ENCODE measurements at regions not wholly inside any gene's neighbourhood (a gene's known extent, or its start where the extent isn't known, plus 50 kb on each side); places are given as distances from the start of the nearest gene placed in this dataset.
"Not testable (repeated sequence)": the region's sequence is repeated elsewhere in the genome, so short reads cannot be mapped to it uniquely, and the experiment has no call there.

DNA sequence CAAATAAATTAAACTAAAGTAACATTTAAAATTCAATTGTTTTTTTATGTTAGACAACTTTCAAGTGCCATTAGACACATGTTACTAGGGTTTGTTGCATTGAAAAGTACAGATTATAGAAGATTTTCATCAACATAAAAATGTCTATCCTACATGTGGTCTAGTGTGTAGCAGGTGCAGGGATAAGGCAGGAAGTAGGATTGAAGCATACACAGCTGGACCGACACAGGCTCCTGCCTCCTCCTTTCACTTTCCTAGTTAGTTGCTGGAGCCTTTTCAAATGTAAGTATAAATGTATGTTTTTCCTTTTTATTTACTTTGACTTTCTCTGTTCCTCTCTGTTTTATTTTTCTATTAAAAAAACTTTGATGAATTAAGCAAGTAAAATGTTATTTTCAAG lies 246.9 kb upstream of the LUZP2 start:
- DNase-seq (ENCODE audit: insufficient read length, low spot score) = no peak
- TF ChIP-seq, protein P1, sequence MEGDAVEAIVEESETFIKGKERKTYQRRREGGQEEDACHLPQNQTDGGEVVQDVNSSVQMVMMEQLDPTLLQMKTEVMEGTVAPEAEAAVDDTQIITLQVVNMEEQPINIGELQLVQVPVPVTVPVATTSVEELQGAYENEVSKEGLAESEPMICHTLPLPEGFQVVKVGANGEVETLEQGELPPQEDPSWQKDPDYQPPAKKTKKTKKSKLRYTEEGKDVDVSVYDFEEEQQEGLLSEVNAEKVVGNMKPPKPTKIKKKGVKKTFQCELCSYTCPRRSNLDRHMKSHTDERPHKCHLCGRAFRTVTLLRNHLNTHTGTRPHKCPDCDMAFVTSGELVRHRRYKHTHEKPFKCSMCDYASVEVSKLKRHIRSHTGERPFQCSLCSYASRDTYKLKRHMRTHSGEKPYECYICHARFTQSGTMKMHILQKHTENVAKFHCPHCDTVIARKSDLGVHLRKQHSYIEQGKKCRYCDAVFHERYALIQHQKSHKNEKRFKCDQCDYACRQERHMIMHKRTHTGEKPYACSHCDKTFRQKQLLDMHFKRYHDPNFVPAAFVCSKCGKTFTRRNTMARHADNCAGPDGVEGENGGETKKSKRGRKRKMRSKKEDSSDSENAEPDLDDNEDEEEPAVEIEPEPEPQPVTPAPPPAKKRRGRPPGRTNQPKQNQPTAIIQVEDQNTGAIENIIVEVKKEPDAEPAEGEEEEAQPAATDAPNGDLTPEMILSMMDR (IDR thresholded peaks at IDR 0.05; ENCODE audit: insufficient read depth, missing control alignments) = no peak
- FAIRE-seq = no peak

DNA sequence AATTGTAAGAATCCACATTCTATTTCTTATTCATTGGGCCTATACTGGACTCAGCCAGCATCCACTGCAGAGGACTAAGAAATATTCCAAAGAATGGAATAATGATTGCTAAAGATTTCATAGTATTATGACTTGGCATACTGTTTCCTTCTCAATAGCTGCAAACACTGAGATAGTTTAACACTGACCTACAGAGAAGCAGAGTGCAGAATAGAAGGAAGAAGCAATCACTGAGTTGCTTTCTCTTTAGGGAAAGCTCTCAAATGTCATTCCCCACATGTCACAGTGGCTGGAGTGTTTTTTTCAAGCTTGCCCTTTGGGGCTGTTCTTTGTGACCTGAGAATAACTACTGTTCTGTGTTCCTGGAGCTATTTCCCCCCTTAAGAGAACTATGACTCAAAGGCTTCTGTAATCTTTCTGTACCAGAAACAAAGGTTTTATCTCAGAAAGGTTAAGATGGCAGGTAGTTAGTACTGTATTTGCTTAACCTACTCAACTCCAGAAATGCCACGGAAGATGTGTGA lies 243.6 kb upstream of the LUZP2 start:
- FAIRE-seq = no peak
- TF ChIP-seq, protein P1 (IDR thresholded peaks at IDR 0.05; ENCODE audit: insufficient read depth, missing control alignments) = no peak
- DNase-seq (ENCODE audit: insufficient read length, low spot score) = no peak

DNA sequence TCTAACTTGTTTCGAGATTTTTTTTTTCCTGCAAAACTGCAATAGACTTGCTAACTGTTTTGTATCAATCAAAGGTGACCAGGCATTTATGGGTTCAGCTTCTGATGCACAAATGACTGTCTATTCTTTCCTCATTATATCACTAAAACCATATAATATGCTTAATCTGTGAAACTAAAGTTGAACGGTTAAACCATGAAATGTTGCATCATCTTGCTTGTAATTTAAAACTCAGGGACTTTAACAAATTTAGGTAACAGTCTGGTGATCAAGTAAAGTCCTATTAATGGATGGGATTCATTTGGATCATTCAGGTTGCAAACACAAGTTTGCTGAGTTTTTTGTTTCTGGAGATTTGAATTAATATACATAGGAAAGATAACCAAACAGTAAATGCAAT lies 232.0 kb upstream of the LUZP2 start:
- FAIRE-seq = no peak
- no peak for DNase-seq (ENCODE audit: insufficient read length, low spot score)
- TF ChIP-seq, protein P1 (IDR thresholded peaks at IDR 0.05; ENCODE audit: insufficient read depth, missing control alignments) = no peak

DNA sequence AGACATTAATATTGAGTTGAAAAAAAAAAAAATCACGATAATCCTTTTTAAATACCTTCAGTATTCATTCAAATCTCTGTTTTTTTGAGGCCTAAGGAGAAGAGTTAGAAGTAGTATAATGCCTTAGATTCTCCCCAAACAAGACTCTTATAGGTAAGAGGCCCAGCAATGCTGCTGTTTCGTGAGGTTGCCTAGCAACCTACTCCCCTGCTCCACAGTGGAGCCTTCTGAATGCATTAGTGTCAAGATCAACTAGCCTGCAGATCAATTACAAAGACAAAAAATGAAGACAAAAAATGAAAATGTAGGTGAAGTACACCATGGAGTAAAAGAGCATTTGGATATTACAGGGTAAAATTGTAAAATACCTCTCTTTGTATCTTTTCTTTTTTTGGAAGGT lies 229.8 kb upstream of the LUZP2 start:
- FAIRE-seq (no peak), DNase-seq (ENCODE audit: insufficient read length, low spot score) (no peak)
- TF ChIP-seq, protein P1 (IDR thresholded peaks at IDR 0.05; ENCODE audit: insufficient read depth, missing control alignments) = no peak

DNA sequence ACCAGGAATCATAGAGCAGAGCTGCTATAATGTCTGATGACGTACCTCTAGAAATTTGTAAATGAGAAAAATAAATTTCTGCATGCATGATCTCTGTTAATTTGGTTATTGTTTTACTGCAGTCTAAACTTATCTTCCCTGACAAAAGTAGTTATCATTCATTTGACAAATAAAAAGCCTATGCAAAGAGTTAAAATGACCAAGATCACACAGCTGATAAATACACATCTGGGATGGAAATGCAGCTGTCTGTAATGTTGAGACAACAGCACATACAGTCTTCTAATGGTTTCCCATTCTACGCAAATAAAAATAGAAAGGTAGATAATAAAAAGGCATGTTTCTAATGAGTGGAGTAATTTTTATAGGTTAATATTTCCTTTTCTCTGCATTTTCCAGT lies 225.1 kb upstream of the LUZP2 start:
- TF ChIP-seq, protein P1 (IDR thresholded peaks at IDR 0.05; ENCODE audit: insufficient read depth, missing control alignments) = no peak
- DNase-seq (ENCODE audit: insufficient read length, low spot score) = no peak
- no peak for FAIRE-seq

- FAIRE-seq; DNase-seq (ENCODE audit: insufficient read length, low spot score): not testable (repeated sequence)
Measured at GRCh38 chr11:24274214-24274781, 222.6 kb upstream of the LUZP2 start.

GRCh38 chr11:24286238-24286637 lies 210.6 kb upstream of the LUZP2 start:
- DNase-seq (ENCODE audit: insufficient read length, low spot score) = no peak
- no peak for FAIRE-seq
- TF ChIP-seq, protein P1 (IDR thresholded peaks at IDR 0.05; ENCODE audit: insufficient read depth, missing control alignments) = no peak

DNA sequence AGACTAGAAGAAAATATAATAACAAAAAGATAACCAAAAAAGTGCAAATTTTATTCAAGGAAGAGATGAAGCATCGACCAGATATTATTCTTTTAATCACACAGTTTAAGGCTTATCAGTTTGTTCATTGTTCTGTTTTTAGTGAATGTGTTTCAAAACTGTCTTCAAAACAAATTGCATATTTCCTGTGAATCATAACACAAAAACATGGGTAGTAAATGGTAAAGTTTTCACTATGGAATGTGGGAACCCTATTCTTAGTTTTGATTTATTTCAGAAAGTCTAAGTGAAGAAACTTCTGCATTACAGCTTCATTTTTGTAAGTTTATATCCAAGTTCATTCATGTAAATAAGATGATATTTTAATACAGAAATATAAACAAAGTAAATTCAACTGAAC lies 207.6 kb upstream of the LUZP2 start:
- FAIRE-seq (no peak), DNase-seq (ENCODE audit: insufficient read length, low spot score) (no peak)
- TF ChIP-seq, protein P1 (IDR thresholded peaks at IDR 0.05; ENCODE audit: insufficient read depth, missing control alignments) = no peak

All from D721Med (cell line).